HG02870 (cell line): ENCODE measurements at regions not wholly inside any gene's neighbourhood (a gene's known extent, or its start where the extent isn't known, plus 50 kb on each side); places are given as distances from the start of the nearest gene placed in this dataset.
"Not testable (repeated sequence)": the region's sequence is repeated elsewhere in the genome, so short reads cannot be mapped to it uniquely, and the experiment has no call there.

ENCODE experiments used
- ATAC-seq: cut with Tn5 transposase; IDR thresholded peaks from one replicate; pipeline ENCODE4 v1.9.1; 2021; ENCODE audit warnings: mild to moderate bottlenecking, moderate library complexity; ENCODE audit not compliant: unreplicated experiment

DNA sequence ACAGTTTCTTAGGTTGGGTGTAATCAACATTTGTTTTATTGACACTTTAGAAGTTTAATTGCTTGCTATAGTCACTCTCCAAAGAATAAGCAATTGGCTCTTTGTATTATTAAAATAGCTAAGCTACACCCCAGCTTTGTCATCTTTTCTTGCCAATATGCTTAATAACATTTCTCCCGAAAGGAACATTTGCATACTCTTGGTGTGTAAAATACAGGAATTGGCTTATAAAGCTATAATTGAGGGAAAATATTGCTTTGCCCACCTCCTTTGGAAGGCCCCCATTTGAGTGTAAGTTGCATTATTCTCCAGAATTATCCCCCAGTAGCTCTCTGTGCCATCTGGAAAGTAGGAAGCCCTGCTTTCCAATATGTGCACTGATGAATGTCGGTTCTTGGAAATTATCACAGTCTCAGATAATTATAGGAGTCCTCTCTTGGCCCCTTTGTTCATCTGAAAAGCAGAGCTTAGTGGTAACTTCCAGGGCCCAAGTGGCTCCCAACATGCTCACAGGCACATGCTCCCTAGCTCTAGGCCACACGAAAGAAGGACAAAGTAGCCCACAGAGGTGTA lies 92.4 kb upstream of the B3GAT2 start:
- no peak for ATAC-seq

DNA sequence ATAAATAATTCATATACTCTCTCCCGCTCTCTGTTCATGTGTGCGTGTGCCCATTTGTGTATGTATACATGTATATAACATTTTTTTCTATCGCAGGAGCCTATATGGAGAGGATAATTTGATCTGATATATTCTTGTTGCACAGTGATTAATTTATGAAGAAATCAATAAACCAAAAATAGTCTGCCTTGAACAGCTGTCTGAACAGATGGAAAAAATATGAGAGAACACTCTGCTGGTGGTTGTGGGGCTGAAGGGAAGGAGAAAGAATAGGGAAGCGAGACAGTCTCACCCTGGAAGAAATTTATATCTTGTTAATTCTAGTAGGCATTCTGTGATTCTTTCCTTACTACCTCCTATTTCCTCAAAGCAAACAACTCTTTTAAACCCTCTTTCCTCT lies 96.6 kb upstream of the B3GAT2 start:
- ATAC-seq: no peak

DNA sequence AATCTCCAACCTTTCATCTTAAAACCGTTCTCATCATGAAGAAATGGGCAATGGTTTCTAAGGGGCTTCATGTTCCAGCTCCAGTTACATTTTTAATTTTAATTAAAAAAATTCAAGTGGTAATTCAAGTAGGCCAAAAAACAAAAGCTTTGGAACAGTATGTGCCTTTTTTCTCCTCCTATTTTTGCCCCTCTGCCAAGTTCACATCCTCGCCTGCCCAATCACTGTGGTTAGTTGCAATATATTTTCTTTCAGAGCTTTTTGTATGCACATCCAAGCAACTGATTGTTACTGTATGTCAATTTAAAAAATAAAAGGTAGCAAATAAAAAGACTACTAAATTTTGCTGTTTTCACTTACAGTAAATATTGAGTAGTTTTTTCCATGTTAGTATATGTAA lies 99.8 kb upstream of the B3GAT2 start:
- no peak for ATAC-seq

DNA sequence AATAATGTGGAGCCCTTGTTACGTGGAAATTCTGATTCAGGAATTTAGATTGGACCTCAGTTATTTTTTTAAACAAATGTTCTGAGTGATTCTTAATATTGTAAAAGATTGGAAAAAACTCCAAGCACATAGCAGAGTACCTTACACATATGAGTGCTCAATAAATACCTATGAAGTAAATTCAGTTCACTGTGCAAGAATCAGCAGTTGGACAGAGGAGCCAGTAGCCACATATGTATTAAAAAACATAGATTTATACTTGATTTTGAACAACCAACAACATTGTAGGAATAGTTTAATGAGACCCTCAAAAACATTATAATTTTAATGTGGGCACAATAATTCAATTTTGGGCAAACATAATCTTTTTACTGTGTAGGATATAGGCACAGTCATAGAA lies 109.3 kb upstream of the B3GAT2 start:
- no peak for ATAC-seq

DNA sequence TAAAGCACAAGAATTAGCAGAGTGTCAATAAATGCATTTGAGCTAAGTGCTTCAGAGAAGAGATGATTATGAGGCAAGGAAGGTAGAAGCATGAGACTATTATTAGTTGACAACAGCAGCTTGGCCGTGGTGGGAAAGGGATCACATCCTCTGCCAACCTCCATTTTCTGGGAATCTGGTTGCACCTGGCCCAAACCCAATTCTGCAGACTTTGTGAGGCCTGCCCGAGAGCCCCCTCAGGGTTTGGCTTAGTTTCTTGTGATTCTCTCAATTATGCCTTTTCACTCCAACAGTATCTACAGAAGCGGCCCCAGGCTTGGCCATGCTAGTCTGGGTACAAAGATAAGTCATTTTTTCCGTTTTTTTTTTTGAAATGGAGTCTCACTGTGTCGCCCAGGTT lies 111.0 kb upstream of the B3GAT2 start:
- no peak for ATAC-seq

DNA sequence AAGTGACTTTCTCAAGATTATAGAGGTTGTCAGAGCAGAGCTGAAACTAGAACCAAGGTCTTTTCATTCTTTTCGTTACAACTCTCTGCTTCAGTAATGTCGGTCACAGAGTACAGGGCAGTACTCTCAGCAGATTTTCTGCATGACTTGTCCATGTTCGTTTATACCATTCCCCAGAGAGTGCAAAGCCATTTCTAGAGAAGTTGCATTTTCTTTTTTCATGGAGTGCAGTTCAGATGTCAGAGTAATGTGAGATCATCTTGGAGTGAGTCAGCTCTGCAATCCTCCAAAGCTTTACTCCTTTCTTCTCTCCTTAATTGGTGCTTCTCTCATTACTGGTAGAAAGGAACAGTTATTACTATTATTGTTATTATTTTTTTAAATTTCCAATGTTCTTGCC lies 115.6 kb upstream of the B3GAT2 start:
- no peak for ATAC-seq

DNA sequence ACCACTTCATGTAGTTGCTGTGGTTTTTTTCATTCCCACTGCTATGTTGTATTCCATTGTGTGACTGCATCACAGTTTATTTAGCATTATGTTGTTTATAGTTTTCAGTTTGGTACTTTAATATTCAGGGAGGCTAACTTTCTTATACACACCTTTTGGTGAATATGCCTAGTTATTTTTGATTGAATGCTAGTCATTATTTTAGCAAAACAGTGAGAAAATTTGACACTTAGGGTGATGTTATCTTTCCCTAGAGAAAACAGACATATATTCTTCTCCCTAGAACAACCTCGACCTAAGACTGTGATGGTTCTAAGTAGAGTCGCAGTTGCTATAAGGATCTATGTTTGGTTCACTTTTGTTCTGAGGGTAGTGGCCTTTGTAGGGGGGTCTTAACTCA lies 120.8 kb upstream of the B3GAT2 start:
- ATAC-seq: no peak

DNA sequence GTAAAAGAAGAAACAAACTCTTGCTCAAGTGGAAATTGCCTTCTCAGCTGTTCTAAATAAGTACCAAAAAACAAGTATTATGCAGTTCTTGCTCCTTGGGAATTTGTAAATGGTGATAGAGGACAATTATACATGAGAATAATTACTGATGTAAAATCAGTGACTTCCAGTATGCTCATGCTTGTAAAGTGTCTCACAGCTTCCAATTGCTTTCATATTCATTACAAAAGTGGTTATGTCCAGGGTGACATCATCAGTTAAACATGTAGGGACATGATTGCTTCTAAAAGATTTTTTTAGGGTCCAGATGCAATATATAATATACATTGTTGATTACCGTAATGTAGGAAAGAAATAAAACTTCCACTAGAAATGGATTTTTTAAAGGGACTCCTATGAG lies 122.8 kb upstream of the B3GAT2 start:
- no peak for ATAC-seq

DNA sequence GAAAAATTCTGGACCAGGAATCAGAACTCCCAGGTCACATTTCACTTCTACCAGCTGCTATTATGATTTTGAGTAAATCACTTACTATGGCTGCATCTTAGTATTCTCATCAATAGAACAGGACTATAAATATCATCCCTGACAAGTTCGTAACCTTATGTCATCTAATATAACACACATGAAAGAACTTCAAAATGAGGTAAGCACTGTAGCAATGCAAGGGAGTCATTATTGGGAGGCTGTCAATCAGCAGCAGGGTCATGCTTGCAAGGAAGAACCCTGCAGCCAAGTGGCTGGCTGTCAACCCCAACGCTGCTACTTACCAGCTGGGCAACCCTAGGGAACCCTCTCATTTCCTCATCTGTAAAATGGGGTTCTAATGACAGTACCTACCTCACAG lies 123.3 kb upstream of the B3GAT2 start:
- no peak for ATAC-seq

DNA sequence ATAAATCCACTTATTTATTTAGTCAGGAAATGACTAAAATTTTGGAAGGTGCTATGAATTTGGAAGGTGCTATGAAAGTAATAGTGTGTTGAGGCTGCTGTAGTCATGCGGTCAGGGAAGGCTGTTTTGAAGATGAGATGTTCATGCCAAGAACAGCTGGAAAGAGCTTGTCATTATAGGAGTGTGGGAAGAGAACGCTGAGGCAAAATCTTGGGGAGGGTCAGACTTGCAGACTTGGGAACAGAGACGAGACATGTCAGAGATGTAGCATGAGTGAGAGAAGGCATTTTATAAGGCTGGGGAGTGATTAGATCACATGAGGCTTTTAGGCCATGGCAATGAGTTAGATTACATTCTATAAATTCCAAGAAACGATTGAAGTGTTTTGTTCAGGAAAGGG lies 124.0 kb upstream of the B3GAT2 start:
- ATAC-seq: no peak

DNA sequence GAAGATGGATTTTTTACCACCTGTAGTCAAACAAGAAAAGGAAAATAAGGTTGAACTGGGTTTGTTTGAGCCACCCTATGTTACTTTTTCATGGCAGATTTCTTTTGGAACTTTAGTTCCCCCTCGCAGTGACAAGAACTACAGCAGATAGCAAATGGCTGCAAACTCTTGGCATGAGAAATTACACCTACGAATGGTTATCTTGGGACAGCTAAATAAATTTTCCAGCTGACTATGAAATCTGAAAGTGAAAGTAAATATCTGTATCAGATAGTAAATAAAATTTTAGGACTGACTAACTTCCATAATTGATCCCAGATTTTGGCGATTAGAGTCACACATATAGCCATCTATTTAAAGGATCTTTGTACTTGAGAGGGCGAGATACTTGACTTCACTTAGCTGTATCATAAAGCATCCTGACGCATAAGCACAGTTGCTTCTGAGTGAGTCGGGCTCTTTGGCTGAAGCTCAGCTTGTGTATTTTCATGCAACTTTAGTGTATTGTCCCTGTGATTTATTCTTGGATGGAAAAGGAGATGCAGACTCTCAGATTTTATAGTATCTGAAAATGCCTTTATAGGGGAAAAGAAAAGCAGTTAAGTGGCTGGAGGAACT lies 125.3 kb upstream of the B3GAT2 start:
- no peak for ATAC-seq

DNA sequence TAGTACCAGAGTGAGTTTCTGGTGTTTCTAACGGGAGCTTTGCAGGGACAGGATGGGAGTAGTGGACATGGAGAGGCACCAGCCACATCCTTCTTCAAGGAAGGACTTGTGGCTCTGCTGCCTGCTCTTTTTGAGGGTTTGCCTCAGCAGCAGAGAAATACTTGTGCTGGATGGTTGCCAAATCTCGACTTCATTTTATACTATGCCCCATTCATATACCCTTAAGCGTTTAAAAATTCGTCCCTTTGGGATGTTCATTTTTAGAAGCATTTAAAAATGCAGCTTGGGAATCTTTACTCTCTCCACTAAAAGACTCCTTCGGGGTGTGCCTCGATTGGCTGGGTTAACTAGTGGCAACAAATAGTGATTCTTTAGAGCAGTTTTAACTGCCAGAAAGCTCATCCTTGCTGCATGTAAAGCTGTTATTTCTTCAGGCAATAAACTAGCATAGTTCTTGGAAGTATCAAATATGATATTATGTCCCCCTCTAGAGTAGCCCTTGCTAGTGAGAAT lies 126.5 kb upstream of the B3GAT2 start:
- ATAC-seq: no peak

DNA sequence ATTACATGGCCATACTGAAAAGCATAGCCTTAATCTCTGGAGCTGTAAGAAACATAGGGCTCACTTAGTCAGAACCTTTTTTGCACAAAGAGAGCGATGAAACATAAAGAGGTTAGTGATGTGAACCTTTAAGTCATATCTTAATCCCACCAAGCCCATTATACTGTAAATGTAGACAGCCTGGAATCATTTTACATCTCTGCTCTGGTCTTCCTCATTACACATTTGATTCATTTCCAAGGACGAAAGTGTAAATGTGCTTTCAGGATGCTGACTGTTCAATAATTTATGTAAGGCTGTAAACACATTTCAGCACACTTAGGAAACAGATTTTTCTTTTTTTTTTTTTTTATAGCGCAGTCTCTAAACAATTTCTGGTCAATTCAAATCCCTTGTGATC lies 131.3 kb upstream of the B3GAT2 start:
- ATAC-seq: no peak

DNA sequence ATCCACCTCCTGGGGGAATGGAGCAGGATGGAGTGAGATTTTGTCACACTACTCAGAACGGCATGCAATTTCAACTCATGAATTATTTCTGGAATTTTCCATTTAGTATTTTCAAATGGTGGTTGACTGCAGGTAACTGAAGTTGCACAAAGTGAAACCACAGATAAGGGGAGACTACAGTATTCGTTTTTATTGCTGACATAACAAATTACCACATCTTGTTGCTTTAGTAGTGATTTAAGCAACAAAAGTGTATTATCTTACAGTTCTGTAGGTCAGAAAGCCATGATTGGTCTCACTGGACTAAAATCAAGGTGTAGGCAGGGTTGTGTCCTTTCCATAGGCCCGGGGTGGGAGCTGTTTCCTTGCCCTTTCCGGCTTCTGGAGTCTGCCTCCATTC lies 133.4 kb upstream of the B3GAT2 start:
- no peak for ATAC-seq

DNA sequence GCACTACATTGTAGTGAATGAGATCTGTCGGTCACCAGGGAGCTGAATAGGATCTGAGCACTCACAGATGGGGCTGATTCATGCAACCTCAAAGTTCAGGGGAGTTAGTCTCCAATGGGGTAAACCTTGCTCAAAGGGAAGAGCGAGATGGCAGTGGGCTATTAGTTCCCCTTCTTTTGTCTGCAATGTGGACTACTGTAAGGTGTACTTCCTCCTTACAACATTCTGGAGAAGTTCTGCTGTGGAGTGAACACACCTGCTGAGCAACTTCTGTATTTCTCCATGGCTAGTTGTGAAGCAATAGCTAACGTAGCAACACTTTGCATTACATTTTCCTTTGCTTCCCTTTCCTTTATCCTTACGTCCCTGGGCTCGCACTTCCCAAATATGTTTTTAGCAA lies 134.3 kb upstream of the B3GAT2 start:
- ATAC-seq: no peak

DNA sequence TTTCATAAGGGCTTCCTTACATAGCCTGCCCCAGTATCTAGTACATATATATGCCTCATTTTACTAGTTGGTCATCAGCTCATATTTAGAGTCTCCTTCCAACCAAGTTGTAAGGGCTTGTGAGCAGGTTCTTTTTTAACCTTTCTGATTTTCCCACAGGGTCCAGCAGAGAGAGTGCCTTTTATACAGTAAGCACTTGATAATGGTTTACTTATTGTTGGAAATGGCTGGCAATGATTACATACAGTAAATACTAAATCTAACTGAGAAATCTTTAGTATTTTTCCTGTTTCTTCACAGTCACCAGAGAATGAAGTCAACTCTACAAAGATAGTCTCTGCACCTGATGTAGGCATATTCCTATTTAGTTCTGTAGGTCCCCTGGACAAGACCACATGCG lies 135.1 kb upstream of the B3GAT2 start:
- ATAC-seq: no peak

DNA sequence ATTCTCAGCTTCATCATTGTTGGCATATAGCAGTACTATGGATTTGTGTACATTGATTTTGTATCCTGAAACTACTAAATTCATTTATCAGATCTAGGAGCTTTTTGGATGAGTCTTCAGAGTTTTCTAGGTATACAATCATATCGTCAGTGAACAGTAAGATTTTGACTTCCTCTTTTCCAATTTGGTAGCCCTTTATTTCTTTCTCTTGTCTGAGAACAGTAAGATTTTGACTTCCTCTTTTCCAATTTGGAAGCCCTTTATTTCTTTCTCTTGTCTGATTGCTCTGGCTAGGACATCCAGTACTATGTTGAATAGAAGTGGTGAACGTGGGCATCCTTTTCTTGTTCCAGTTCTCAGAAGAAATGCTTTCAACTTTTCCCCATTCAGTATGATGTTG lies 140.4 kb upstream of the B3GAT2 start:
- not testable (repeated sequence) for ATAC-seq

DNA sequence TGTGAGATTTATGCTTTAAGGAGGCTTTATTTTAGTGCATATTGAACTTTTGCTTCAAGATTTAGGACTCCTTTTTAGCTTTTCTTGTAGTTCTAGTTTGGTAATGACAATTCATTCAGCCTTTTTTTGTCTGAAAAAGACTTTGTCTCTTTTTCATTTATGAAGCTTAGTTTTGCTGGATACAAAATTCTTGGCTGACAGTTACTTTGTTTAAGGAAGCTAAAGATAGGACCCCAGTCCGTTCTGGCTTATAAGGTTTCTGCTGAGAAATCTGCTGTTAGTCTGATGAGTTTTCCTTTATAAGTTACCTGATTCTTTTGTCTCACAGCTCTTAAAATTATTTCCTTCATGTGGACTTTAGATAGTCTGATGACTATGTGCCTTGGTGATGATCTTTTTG lies 142.8 kb upstream of the B3GAT2 start:
- no peak for ATAC-seq

DNA sequence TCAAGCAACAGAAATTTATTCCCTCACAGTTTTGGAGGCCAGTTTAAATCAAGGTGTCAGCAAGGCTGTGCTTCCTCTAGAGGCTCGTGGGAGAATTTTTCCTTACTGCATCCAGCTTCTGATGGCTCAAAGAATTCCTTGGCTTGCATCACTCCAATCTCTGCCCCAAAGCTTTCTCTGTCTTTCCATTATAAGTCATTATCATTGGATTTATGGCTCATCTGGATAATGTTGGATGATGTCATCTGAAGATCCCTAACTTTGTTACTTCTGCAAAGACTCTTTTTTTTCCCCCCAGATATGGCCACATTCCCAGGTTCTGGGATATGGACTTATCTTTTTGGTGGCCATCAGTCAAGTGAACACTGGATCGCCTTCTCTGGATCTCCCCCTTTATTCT lies 146.3 kb upstream of the B3GAT2 start:
- no peak for ATAC-seq

DNA sequence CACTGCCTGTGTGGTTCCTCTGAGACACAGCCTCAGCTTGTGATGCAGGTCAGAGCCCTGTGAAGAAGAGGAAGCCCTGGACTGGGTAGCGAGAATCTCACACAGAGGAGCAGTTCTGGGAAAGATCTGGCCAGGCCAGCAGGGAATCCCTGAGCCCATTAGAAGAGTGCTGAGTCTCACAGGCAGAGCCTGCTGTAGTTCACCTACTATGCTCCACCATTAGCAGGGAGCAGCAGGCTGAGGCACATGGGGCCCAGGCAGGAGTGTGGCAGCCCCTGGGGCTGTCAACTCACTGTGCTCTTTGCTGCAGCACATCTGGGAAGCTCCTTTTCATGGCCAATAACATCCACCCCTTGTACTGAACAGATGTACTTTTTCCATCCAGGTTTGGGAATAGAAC lies 146.8 kb upstream of the B3GAT2 start:
- ATAC-seq: no peak

DNA sequence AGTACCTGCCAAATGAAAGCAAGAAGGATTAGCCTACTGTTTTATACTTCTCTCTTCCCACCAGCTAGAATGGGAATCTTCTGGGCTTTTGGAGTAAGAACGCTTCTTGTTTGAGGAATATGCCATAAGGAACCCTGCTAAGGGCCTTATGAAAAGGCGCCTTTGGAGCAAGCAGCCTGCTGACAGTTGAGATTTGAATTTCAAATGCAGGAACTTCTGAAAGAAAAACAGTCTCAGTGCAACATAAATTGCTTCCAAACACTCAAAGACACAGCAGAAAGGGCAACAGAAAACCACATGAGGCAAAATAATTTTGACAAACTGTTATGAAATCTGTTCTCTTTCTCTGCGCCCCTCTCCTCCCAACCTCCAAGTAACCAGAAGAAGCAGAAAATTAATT lies 149.4 kb upstream of the B3GAT2 start:
- no peak for ATAC-seq

DNA sequence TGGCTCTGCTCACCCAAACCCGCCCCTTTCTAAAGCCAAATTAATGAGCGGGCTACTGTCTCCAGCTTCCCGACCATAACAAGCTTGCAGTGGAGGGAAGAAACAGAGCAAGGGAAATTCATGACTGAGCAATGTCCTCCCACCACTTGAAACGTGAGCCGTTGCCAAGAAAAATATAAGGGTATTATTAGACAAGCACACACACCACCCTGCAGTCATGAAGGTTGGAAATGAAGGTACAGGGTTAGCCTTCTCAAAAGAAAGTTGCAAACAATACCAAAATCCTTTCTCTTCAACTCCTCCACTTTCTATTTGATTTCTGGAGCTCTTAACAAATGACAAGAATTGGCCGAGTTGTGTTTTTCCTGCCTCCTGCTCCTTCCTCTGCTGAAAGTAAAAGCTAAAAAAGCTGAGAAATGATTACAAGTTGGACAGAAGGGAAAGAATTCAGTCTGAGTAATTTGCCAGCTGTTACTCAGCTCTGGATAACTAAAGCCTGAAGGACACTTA lies 151.1 kb upstream of the B3GAT2 start:
- ATAC-seq: no peak

DNA sequence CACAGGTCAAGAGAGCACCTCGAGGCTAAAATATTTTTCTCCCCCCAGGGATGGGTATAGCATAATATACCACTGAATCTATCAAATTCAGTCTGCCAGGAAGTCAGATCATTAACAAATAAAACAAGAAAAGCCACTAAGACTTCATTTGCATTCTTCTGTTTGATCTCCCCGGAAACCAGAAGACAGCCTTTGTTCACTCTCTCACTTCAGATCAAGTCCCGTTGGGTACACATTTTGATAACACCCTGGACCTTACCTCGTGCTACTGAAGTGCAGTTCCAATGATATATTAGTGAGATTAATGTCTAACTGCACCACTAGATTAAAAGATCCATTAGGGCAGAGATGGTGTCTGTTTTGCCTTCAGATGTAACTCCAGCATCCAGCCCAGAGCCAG lies 157.7 kb upstream of the B3GAT2 start:
- no peak for ATAC-seq
